GM12878 (cell line): ENCODE measurements at regions not wholly inside any gene's neighbourhood (a gene's known extent, or its start where the extent isn't known, plus 50 kb on each side); places are given as distances from the start of the nearest gene placed in this dataset.

Experiments used
- ATAC-seq: fragments of 200-7000 bp; cut with Tn5 transposase; 3 replicates; pipeline ENCODE4 v1.9.1; 2020; ENCODE audit warnings: mild to moderate bottlenecking, moderate library complexity
- BruUV-seq: library from RNA; stranded (reverse); fragments of 400-500 nt; replicated peaks from 2 replicates; lab custom pipeline; 2021; lab: Mats Ljungman, UMichigan
- CTCF ChIA-PET: fragments of 300-600 bp; sonication (Branson Sonifier 250); formaldehyde crosslinking; extraction: SDS; loops from one replicate; lab custom pipeline; 2021; ENCODE audit warnings: inconsistent platforms; lab: Yijun Ruan, JAX
- POLR2A ChIA-PET: fragments of 350-600 bp; formaldehyde crosslinking; extraction: SDS; loops from one replicate; lab custom pipeline; 2021; ENCODE audit warnings: inconsistent platforms; lab: Charles Lee
- RAD21 ChIA-PET: fragments of 300-600 bp; sonication (Branson Sonifier 250); formaldehyde crosslinking; loops from one replicate; lab custom pipeline; 2023; ENCODE audit warnings: antibody characterized with exemption; ENCODE audit not compliant: unreplicated experiment; lab: Charles Lee
- SMC1A ChIA-PET: fragments of 300-600 bp; sonication (Branson Sonifier 250); formaldehyde crosslinking; loops from one replicate; lab custom pipeline; 2023; ENCODE audit not compliant: unreplicated experiment, uncharacterized antibody; lab: Charles Lee
- DNase-seq: peaks from one replicate; pipeline ENCODE4 v3.0.0-alpha.2; 2011; ENCODE audit warnings: low read depth, low spot score
- FAIRE-seq: peaks from 3 replicates; lab custom pipeline; 2011; peaks lifted over from hg19 to GRCh38; lab: Jason Lieb, UNC
- H2AFZ ChIP-seq: 2 replicates; pipeline ENCODE4 v1.6.0; 2011; ENCODE audit warnings: low read depth, low read length, control low read depth; ENCODE audit not compliant: control insufficient read depth
- H3K27ac ChIP-seq: 2 replicates; pipeline ENCODE4 v1.5.1; 2011; ENCODE audit warnings: control low read depth; ENCODE audit not compliant: control insufficient read depth, insufficient read depth
- H3K27me3 ChIP-seq, 2 experiments: replicated peaks in 1 of 2; 2 replicates each; pipeline versions ENCODE4 v1.6.0 to v1.6.1; 2011; ENCODE audit warnings: low read length in 1 of 2; ENCODE audit not compliant: control insufficient read depth in 2 of 2, insufficient read depth in 2 of 2
- H3K36me3 ChIP-seq, 2 experiments: 2 replicates each; pipeline ENCODE4 v1.5.1; 2011; ENCODE audit warnings: low read length in 1 of 2; ENCODE audit not compliant: control insufficient read depth in 2 of 2, insufficient read depth in 2 of 2
- H3K4me1 ChIP-seq: 2 replicates; pipeline ENCODE4 v1.6.1; 2011; ENCODE audit warnings: mild to moderate bottlenecking, low read length, moderate library complexity, mixed read lengths; ENCODE audit not compliant: control insufficient read depth, insufficient read depth
- H3K4me2 ChIP-seq: 2 replicates; pipeline ENCODE4 v1.6.0; 2011; ENCODE audit warnings: control low read depth; ENCODE audit not compliant: control insufficient read depth, insufficient read depth
- H3K4me3 ChIP-seq: fragments of 200-600 bp; sonication (generic); 2 replicates; pipeline ENCODE4 v1.5.1; 2016
- H3K79me2 ChIP-seq: 2 replicates; pipeline ENCODE4 v1.6.0; 2011; ENCODE audit warnings: low read length; ENCODE audit not compliant: control insufficient read depth, insufficient read depth
- H3K9ac ChIP-seq: 2 replicates; pipeline ENCODE4 v1.8.0; 2011; ENCODE audit warnings: low read length, control low read depth, mixed read lengths; ENCODE audit not compliant: control insufficient read depth, insufficient read depth
- H3K9me3 ChIP-seq: replicated peaks from 3 replicates; pipeline ENCODE4 v1.5.1; 2011; ENCODE audit warnings: mild to moderate bottlenecking, low read length; ENCODE audit not compliant: control insufficient read depth, insufficient read depth
- H4K20me1 ChIP-seq: 2 replicates; pipeline ENCODE4 v1.6.0; 2011; ENCODE audit not compliant: control insufficient read depth, insufficient read depth
- BACH1 ChIP-seq: fragments of 450-650 bp; IDR thresholded peaks from 2 replicates; pipeline ENCODE4 v1.6.1; 2017; ENCODE audit warnings: mild to moderate bottlenecking, borderline replicate concordance
- BRCA1 ChIP-seq: IDR thresholded peaks from 2 replicates; pipeline ENCODE4 v1.6.1; 2011; ENCODE audit warnings: low read depth, low read length, improper control_type of control experiment
- EED ChIP-seq: sonication (generic); IDR thresholded peaks from 2 replicates; pipeline ENCODE4 v1.6.1; 2016; ENCODE audit warnings: antibody characterized with exemption, low read depth
- FOS ChIP-seq: IDR thresholded peaks from 3 replicates; pipeline ENCODE4 v1.6.1; 2011; ENCODE audit warnings: borderline replicate concordance; ENCODE audit not compliant: insufficient read length; ENCODE audit errors: extremely low read depth
- GATAD2B ChIP-seq: fragments of 450-650 bp; conservative IDR thresholded peaks from 2 replicates; pipeline ENCODE4 v1.6.1; 2017; ENCODE audit warnings: low read depth, mild to moderate bottlenecking, moderate library complexity
- IKZF1 ChIP-seq: fragments of 450-650 bp; conservative IDR thresholded peaks from 2 replicates; pipeline ENCODE4 v1.6.1; 2017; ENCODE audit warnings: antibody characterized with exemption, mild to moderate bottlenecking
- KAT2A ChIP-seq: conservative IDR thresholded peaks from 2 replicates; pipeline ENCODE4 v1.6.1; 2011; ENCODE audit warnings: low read depth, low read length; ENCODE audit not compliant: control insufficient read depth
- NBN ChIP-seq: fragments of 450-650 bp; IDR thresholded peaks from 2 replicates; pipeline ENCODE4 v1.6.1; 2016
- RFX5 ChIP-seq: IDR thresholded peaks from 2 replicates; pipeline ENCODE4 v1.6.1; 2011; ENCODE audit warnings: low read depth, low read length, improper control_type of control experiment
- SKIL ChIP-seq: fragments of 450-650 bp; IDR thresholded peaks from 2 replicates; pipeline ENCODE4 v1.6.1; 2017; ENCODE audit warnings: mild to moderate bottlenecking, low read depth, inconsistent platforms; ENCODE audit not compliant: poor library complexity, severe bottlenecking
- SUZ12 ChIP-seq: fragments of 200-600 bp; sonication (generic); IDR thresholded peaks from one replicate; pipeline ENCODE4 v1.6.1; 2018; ENCODE audit warnings: antibody characterized with exemption, mild to moderate bottlenecking; ENCODE audit not compliant: unreplicated experiment
- ZBTB33 ChIP-seq: fragments of 450-650 bp; IDR thresholded peaks from 2 replicates; pipeline ENCODE4 v1.6.1; 2017; ENCODE audit warnings: mild to moderate bottlenecking
- ZNF24 ChIP-seq: fragments of 450-650 bp; IDR thresholded peaks from 2 replicates; pipeline ENCODE4 v1.6.1; 2017; ENCODE audit warnings: antibody characterized with exemption, mild to moderate bottlenecking
- ZNF622 ChIP-seq: fragments of 450-650 bp; IDR thresholded peaks from 2 replicates; pipeline ENCODE4 v1.6.1; 2017; ENCODE audit warnings: mild to moderate bottlenecking, inconsistent platforms
- WGBS: methylation state at CpG from one replicate; pipeline ENCODE4 v1.1.6; 2016; ENCODE audit warnings: low lambda C conversion rate; ENCODE audit not compliant: insufficient replicate concordance, insufficient coverage; ENCODE audit errors: missing lambda C conversion rate; 5-methylcytosine and 5-hydroxymethylcytosine counted together
- in situ Hi-C: fragments of 300-500 bp; cut with MboI; formaldehyde crosslinking; loops from 9 replicates; pipeline ENCODE4 v1.14.3; 2018; ENCODE audit warnings: mixed read lengths
- intact Hi-C: fragments of 100-400 bp; cut with micrococcal nuclease; formaldehyde crosslinking; loops from one replicate; pipeline ENCODE4 v1.14.2; 2022; ENCODE audit not compliant: unreplicated experiment
- TF ChIP-seq, protein P1 (sequence below): IDR thresholded peaks from 2 replicates; pipeline ENCODE4 v1.6.1; 2012; ENCODE audit warnings: improper control_type of control experiment, low read depth, low read length; ENCODE audit not compliant: insufficient replicate concordance
- TF ChIP-seq, protein P2 (sequence below): IDR thresholded peaks from 2 replicates; pipeline ENCODE4 v1.6.1; 2011; ENCODE audit warnings: borderline replicate concordance, low read depth, mild to moderate bottlenecking, moderate library complexity, low read length; ENCODE audit not compliant: insufficient read depth, poor library complexity, severe bottlenecking

- no peak for FAIRE-seq
- H3K4me1 ChIP-seq: no peaks in the 10 kb centered on the region
- RAD21 ChIA-PET: no interaction called here
- H3K27ac ChIP-seq: no peak overlapping the region
- CTCF ChIA-PET: no interaction called here
- no TSS peak for BruUV-seq
- H3K27me3 ChIP-seq: no peaks in the 10 kb centered on the region; a peak in 1 of 4 replicates
- H3K79me2 ChIP-seq: no peaks in the 10 kb centered on the region
- SMC1A ChIA-PET: no interaction called here
- H3K9me3 ChIP-seq: no peaks in the 10 kb centered on the region
- POLR2A ChIA-PET: no interaction called here
- no peak for DNase-seq
- no peak overlapping the region for H3K4me2 ChIP-seq
- H4K20me1 ChIP-seq: no peaks in the 10 kb centered on the region
- H3K36me3 ChIP-seq: no peaks in the 10 kb centered on the region
- H3K4me3 ChIP-seq: no peak overlapping the region
- no peak overlapping the region for H2AFZ ChIP-seq
- in situ Hi-C loops: no loop called here
- no peak for ATAC-seq
- H3K9ac ChIP-seq: no peak overlapping the region
- WGBS: 1% methylated on average over 3 of the region's 3 CpGs
- intact Hi-C loops: no loop called here
- TF ChIP-seq GATAD2B (no peak), SKIL (no peak), BACH1 (no peak), NBN (no peak), RFX5 (no peak), KAT2A (no peak), ZNF24 (no peak), IKZF1 (no peak), FOS (no peak), BRCA1 (no peak), SUZ12 (no peak), ZNF622 (no peak), EED (no peak), ZBTB33 (no peak)
- TF ChIP-seq, protein P1, sequence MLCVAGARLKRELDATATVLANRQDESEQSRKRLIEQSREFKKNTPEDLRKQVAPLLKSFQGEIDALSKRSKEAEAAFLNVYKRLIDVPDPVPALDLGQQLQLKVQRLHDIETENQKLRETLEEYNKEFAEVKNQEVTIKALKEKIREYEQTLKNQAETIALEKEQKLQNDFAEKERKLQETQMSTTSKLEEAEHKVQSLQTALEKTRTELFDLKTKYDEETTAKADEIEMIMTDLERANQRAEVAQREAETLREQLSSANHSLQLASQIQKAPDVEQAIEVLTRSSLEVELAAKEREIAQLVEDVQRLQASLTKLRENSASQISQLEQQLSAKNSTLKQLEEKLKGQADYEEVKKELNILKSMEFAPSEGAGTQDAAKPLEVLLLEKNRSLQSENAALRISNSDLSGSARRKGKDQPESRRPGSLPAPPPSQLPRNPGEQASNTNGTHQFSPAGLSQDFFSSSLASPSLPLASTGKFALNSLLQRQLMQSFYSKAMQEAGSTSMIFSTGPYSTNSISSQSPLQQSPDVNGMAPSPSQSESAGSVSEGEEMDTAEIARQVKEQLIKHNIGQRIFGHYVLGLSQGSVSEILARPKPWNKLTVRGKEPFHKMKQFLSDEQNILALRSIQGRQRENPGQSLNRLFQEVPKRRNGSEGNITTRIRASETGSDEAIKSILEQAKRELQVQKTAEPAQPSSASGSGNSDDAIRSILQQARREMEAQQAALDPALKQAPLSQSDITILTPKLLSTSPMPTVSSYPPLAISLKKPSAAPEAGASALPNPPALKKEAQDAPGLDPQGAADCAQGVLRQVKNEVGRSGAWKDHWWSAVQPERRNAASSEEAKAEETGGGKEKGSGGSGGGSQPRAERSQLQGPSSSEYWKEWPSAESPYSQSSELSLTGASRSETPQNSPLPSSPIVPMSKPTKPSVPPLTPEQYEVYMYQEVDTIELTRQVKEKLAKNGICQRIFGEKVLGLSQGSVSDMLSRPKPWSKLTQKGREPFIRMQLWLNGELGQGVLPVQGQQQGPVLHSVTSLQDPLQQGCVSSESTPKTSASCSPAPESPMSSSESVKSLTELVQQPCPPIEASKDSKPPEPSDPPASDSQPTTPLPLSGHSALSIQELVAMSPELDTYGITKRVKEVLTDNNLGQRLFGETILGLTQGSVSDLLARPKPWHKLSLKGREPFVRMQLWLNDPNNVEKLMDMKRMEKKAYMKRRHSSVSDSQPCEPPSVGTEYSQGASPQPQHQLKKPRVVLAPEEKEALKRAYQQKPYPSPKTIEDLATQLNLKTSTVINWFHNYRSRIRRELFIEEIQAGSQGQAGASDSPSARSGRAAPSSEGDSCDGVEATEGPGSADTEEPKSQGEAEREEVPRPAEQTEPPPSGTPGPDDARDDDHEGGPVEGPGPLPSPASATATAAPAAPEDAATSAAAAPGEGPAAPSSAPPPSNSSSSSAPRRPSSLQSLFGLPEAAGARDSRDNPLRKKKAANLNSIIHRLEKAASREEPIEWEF: no peak
- TF ChIP-seq, protein P2, sequence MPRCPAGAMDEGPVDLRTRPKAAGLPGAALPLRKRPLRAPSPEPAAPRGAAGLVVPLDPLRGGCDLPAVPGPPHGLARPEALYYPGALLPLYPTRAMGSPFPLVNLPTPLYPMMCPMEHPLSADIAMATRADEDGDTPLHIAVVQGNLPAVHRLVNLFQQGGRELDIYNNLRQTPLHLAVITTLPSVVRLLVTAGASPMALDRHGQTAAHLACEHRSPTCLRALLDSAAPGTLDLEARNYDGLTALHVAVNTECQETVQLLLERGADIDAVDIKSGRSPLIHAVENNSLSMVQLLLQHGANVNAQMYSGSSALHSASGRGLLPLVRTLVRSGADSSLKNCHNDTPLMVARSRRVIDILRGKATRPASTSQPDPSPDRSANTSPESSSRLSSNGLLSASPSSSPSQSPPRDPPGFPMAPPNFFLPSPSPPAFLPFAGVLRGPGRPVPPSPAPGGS: no peak
Observed at GRCh38 chr3:130621824-130622223, 104.8 kb downstream of the COL6A6 start.
